Pancreas (tissue), 10 donors: ENCODE measurements at regions not wholly inside any gene's neighbourhood (a gene's known extent, or its start where the extent isn't known, plus 50 kb on each side); places are given as distances from the start of the nearest gene placed in this dataset.
"Not testable (repeated sequence)": the region's sequence is repeated elsewhere in the genome, so short reads cannot be mapped to it uniquely, and the experiment has no call there.

ENCODE experiments used
- ATAC-seq, 4 donors: fragments of 200-7000 bp; cut with Tn5 transposase; one replicate each; pipeline versions ENCODE4 v1.8.0 to v1.9.1; 2020; ENCODE audit warnings: mild to moderate bottlenecking in 4 of 4, moderate library complexity in 4 of 4
- DNase-seq, 6 donors: peaks; one replicate each; pipeline ENCODE4 v3.0.0-alpha.2; 2020
- FAIRE-seq: peaks from 2 replicates; lab custom pipeline; 2012; peaks lifted over from hg19 to GRCh38; lab: Jason Lieb, UNC
- H3K27ac ChIP-seq, 4 donors: fragments of 200-600 bp; sonication (generic); 1 replicate in 3 of 4; 2 replicates in 1 of 4; pipeline versions ENCODE4 v1.5.0 to v1.8.0; 2020
- H3K27me3 ChIP-seq, 4 donors: fragments of 200-600 bp; one replicate each; pipeline ENCODE4 v1.8.0; 2021
- H3K36me3 ChIP-seq, 3 donors: fragments of 200-600 bp; sonication (generic) in 1 of 3; one replicate each; pipeline versions ENCODE4 v1.5.0 to v1.8.0; 2020 to 2021
- H3K4me1 ChIP-seq, 3 donors: fragments of 200-600 bp; one replicate each; pipeline ENCODE4 v1.8.0; 2021
- H3K4me3 ChIP-seq, 4 donors: fragments of 200-600 bp; sonication (generic) in 2 of 4; one replicate each; pipeline versions ENCODE4 v1.5.0 to v1.8.0; 2020 to 2021
- H3K9me3 ChIP-seq, 4 donors: fragments of 200-600 bp; one replicate each; pipeline ENCODE4 v1.8.0; 2021
- CTCF ChIP-seq, 4 donors: fragments of 200-600 bp; sonication (generic) in 3 of 4; IDR thresholded peaks; one replicate each; pipeline versions ENCODE4 v1.5.0 to v1.8.0; 2021; ENCODE audit warnings: antibody characterized with exemption in 4 of 4
- WGBS, 2 donors: extraction: QIAGEN DNeasy Blood & Tissue Kit; methylation state at CpG; one replicate each; pipeline ENCODE4 v1.1.7; 2013; 5-methylcytosine and 5-hydroxymethylcytosine counted together
- intact Hi-C, 3 donors: fragments of 100-400 bp; cut with DNase I; formaldehyde crosslinking; loops; one replicate each; pipeline versions ENCODE4 v1.11.1 to v1.14.2; 2022
- donor health status: healthy with polysubstance abuse.
- donor health status: DM: no; HTN: no; CAD: no; lungs with moderate emphysema.
- donor health status: DM: no; HTN: no; CAD: no.
- donor health status: control.
- donor health status: control.
- donor health status: Bipolar disorder and iron deficiency.
- donor health status: DM: yes; HTN: yes; CAD: no.
- donor health status: DM: no; HTN: no; CAD: no.
- donor health status: DM: no; HTN: no; CAD: no.
- donor health status: DM: yes; HTN: yes; CAD: no.

GRCh38 chr14:56996721-56997399 is 186.6 kb upstream of the OTX2 start:
- Histone ChIP-seq H3K4me3 (no peak overlapping the region), H3K27ac (no peak overlapping the region), H3K9me3 (no peaks in the 10 kb centered on the region), H3K36me3 (no peaks in the 10 kb centered on the region), H3K4me1 (no peaks in the 10 kb centered on the region), H3K27me3 (no peaks in the 10 kb centered on the region)
- intact Hi-C loops = no loop called here
- no peak for TF ChIP-seq CTCF (IDR thresholded peaks at IDR 0.05)
- no peak for ATAC-seq
- FAIRE-seq = no peak
- WGBS, 2 donors = 43 to 51% methylated on average over 10 of the region's 10 CpGs
- no peak for DNase-seq

- intact Hi-C loops = no loop called here
- peak in 1 of 4 donors; percentile 32 for ATAC-seq
These were observed 184.7 kb upstream of the OTX2 start for GRCh38 chr14:56995010-56995409.

GRCh38 chr14:56992332-56992820 is 182.1 kb upstream of the OTX2 start:
- no peaks in the 10 kb centered on the region for H3K36me3 ChIP-seq
- no peak for TF ChIP-seq CTCF (IDR thresholded peaks at IDR 0.05)
- FAIRE-seq = no peak
- no peaks in the 10 kb centered on the region for H3K27me3 ChIP-seq
- ATAC-seq = no peak
- no peak overlapping the region for H3K4me3 ChIP-seq
- no peaks in the 10 kb centered on the region for H3K4me1 ChIP-seq
- H3K9me3 ChIP-seq = no peaks in the 10 kb centered on the region
- no peak overlapping the region for H3K27ac ChIP-seq
- WGBS, 2 donors = 78 to 81% methylated on average over 19 of the region's 19 CpGs
- DNase-seq = no peak
- intact Hi-C loops = no loop called here

More at GRCh38 chr14:56995010-56995409, 184.7 kb upstream of the OTX2 start:
- FAIRE-seq (no peak), DNase-seq (no peak)
- Histone ChIP-seq H3K36me3 (no peaks in the 10 kb centered on the region), H3K27me3 (no peaks in the 10 kb centered on the region), H3K4me1 (no peaks in the 10 kb centered on the region), H3K9me3 (no peaks in the 10 kb centered on the region), H3K4me3 (no peak overlapping the region), H3K27ac (no peak overlapping the region)
- 61 to 63% methylated on average over 2 of the region's 2 CpGs for WGBS, 2 donors
- no peak for TF ChIP-seq CTCF (IDR thresholded peaks at IDR 0.05)

GRCh38 chr14:56990991-56991627 is 180.8 kb upstream of the OTX2 start:
- H3K27ac ChIP-seq, H3K4me1 ChIP-seq, H3K27me3 ChIP-seq, intact Hi-C loops, FAIRE-seq, H3K36me3 ChIP-seq, ATAC-seq, H3K4me3 ChIP-seq, DNase-seq, H3K9me3 ChIP-seq: not testable (repeated sequence)
- WGBS, 2 donors = 94 to 95% methylated on average over 28 to 39 of the region's 41 CpGs

- WGBS, 2 donors = 79 to 83% methylated on average over 5 of the region's 5 CpGs
- DNase-seq = no peak
- ATAC-seq = no peak
- no peak for TF ChIP-seq CTCF (IDR thresholded peaks at IDR 0.05)
- no peak overlapping the region for H3K27ac ChIP-seq
- intact Hi-C loops = no loop called here
- no peaks in the 10 kb centered on the region for H3K27me3 ChIP-seq
- no peak for FAIRE-seq
- no peaks in the 10 kb centered on the region for H3K4me1 ChIP-seq
- H3K36me3 ChIP-seq = no peaks in the 10 kb centered on the region
- H3K4me3 ChIP-seq = no peak overlapping the region
- no peaks in the 10 kb centered on the region for H3K9me3 ChIP-seq
These were observed 179.1 kb upstream of the OTX2 start for GRCh38 chr14:56989359-56989758.
